Mammary epithelial cell (primary cell): ENCODE measurements at regions not wholly inside any gene's neighbourhood (a gene's known extent, or its start where the extent isn't known, plus 50 kb on each side); places are given as distances from the start of the nearest gene placed in this dataset.

ENCODE experiments used
- EZH2 ChIP-seq: IDR thresholded peaks from 2 replicates; pipeline ENCODE4 v1.6.1; 2012; ENCODE audit warnings: low read length, inconsistent platforms, borderline replicate concordance
- TF ChIP-seq, protein P1 (sequence below), 2 donors: IDR thresholded peaks in 1 of 2; conservative IDR thresholded peaks in 1 of 2; 2 replicates each; pipeline ENCODE4 v1.5.1; 2011 to 2012; ENCODE audit warnings: inconsistent platforms in 2 of 2, low read length in 2 of 2, mild to moderate bottlenecking in 2 of 2, control low read depth in 1 of 2, low read depth in 1 of 2; ENCODE audit not compliant: insufficient read depth in 1 of 2; ENCODE audit errors: extremely low read depth in 1 of 2

GRCh38 chr12:118618695-118619094 lies 242.3 kb downstream of the SUDS3 start:
- TF ChIP-seq, protein P1, sequence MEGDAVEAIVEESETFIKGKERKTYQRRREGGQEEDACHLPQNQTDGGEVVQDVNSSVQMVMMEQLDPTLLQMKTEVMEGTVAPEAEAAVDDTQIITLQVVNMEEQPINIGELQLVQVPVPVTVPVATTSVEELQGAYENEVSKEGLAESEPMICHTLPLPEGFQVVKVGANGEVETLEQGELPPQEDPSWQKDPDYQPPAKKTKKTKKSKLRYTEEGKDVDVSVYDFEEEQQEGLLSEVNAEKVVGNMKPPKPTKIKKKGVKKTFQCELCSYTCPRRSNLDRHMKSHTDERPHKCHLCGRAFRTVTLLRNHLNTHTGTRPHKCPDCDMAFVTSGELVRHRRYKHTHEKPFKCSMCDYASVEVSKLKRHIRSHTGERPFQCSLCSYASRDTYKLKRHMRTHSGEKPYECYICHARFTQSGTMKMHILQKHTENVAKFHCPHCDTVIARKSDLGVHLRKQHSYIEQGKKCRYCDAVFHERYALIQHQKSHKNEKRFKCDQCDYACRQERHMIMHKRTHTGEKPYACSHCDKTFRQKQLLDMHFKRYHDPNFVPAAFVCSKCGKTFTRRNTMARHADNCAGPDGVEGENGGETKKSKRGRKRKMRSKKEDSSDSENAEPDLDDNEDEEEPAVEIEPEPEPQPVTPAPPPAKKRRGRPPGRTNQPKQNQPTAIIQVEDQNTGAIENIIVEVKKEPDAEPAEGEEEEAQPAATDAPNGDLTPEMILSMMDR (conservative IDR thresholded peaks at IDR 0.05 in 1 of 2, IDR thresholded peaks at IDR 0.05 in 1 of 2; ENCODE audit: extremely low read depth in 1 of 2, insufficient read depth in 1 of 2, low read depth in 1 of 2, low read length in 2 of 2): no peak
- no peak for TF ChIP-seq EZH2
